ENCODE measurements at regions not wholly inside any gene's neighbourhood (a gene's known extent, or its start where the extent isn't known, plus 50 kb on each side); places are given as distances from the start of the nearest gene placed in this dataset.

DNA sequence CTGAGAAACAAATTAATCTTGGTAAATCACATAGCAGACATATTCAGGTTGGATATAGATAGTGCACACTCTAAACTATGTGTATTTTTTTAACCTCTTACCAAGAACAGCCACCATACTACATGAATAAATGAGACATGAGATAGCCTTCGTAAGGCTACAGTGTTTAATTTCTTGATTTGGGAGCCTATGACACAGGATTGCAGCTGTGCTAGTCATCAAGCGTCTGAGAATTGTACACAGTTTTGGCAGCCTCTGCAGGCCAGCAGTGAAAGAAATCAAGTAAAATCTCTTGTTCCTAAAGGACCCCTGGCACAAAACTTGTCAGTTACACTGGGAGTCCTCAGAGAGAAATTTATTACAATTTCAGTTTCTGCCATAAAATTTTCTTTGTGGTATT, 236.1 kb downstream of the C12orf50 start:
- DNase-seq (ENCODE audit: low read depth in 2 of 2) = no peak

DNA sequence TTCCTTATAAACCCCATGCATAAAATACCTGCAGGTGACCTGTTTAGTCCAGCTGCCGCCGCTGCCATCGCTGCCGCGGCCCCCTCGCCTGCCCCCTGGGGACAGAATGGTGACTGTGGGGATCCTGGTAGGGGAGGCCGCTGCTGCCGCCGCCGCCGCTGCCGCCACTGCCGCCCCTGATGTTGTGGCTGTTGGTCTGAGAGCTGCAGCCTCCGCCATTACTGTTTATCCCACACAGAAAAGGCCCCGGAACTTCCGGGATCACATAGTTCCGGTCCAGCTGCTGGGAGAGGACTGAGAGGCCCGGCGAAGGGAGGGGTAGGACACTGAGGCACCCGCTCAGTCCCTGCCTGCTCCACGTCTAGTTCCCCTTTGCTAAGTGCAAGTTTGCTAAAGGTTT, 244.9 kb downstream of the C12orf50 start:
- no peak for DNase-seq (ENCODE audit: low read depth in 2 of 2)

DNA sequence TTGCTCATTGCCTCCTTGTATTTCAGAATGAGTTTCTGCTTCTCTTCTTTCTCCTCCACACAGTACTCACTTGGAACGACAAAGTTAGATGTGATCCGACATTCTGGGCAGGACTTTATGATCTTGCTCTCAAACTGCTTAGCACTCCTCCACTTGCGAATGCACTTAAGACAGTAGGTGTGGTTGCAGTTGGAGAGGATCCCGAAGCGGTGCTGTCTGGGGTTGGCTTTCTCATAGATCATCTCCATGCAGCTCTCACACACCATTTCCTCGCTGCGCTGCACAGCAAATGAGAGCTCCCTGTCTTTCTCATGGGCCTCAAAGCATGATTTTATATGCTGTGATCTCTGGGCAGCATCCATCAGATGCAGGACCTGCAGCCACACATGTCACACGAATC, 245.7 kb downstream of the C12orf50 start:
- no peak for DNase-seq (ENCODE audit: low read depth in 2 of 2)

DNA sequence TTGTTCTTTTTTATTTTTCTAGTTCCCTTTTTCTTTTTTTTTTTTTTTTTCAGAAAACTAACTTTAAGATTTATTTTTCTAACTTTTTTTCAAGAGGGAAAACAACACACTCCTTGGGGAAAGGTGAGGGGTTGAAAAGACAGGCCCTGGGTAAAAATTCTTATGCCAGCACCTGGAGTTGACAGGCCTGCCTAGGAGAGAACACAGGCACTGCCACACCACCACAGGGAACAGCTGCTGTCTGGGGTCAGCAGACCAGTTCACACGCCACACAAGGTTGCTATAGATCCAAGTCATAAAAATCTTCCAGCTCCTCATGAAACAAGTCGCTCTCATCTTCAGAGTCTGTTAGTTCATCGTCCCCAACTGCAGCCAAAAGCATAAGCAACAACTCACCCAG, 246.4 kb downstream of the C12orf50 start:
- DNase-seq (ENCODE audit: low read depth in 2 of 2) = no peak

DNA sequence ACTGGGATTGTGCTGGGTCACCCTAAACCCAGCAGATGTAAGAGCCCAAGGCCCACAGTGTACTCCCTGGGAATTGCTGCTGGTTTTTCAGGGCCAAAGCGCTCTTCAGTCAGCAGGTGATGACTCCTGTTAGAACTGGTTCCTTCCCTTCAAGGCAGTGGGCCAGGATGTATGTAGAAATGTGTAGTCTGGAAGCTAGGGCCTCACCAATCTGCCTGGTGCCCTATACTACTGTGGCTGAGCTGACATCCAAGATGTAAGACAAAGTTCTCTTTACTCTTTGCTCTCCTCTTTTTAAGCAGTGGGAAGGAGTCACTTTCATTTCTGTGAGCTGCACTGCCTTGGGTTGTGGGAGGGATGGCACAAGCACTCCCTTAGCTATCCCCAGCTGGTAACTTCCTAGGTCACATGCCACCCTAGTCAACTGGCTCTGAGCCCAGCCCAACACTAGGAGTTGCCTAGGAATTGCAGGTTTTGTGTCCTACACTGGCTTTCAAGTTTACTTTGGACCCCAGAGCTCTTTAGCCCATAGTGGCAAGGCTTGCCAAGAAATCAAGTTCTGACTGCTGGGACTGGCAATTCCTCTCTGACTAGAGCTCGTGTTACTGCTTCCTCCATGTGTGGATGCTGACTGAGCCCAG, 249.2 kb downstream of the C12orf50 start:
- no peak for DNase-seq (ENCODE audit: low read depth in 2 of 2)

- no peak for DNase-seq (ENCODE audit: low read depth in 2 of 2)
These were observed 250.2 kb downstream of the C12orf50 start for GRCh38 chr12:87779016-87779415.

- DNase-seq (ENCODE audit: low read depth in 2 of 2) = no peak
These were observed 251.1 kb downstream of the C12orf50 start for GRCh38 chr12:87778065-87778464.

DNA sequence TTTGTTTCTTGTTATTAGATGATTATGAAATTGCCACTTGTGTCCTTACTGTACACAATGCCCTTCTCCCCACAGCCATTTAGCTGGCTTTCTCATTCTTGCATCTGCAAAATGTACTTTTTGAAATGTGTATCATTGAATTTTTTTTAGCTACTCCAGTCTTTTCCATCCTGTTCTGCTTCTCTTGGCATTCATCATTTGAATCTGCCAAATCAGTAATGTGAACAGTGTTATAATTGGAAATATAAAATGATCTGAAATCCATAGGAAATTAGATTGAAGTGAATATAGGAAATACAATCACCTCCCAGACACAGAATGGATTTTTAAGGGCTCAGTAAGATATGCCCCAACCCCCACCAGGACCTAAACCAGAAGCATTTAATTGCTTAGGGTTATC, 253.4 kb downstream of the C12orf50 start:
- DNase-seq (ENCODE audit: low read depth in 2 of 2) = no peak

DNA sequence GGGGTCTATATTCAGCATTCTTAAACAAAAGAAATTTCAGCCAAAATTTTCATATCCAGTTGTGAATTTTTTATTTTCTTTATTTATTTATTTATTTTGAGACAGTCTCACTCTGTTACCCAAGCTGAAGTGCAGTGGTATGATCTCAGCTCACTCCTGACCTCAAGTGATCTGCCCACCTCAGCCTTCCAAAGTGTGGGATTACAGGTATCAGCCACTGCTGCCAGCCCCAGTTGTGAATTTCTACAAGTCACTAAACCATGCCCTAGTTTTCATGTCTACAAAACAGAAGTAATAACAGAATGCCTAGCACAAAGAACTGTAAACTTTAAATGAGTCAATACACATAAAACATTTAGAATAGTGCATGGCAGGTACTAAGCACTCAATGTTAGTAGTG, 254.2 kb downstream of the C12orf50 start:
- DNase-seq (ENCODE audit: low read depth in 2 of 2) = no peak

DNA sequence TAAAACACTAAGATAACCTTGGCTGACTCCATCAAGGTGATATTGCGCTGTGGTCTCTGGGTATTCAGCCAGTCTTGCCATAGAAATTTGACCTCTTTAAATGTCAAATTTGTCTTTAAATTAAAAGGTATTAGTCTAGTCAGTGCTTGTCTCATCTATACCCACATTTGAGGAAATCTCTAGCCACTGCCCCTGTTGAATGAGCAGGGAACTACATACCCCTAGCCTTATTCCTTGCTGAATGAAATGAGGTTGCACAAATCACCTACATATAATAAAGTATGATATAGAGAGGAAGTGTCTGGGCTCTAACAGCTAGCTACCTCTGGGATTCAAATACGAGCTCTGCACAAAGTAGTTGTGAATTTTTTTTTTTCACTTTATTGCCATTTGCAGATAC, 256.8 kb downstream of the C12orf50 start:
- no peak for DNase-seq (ENCODE audit: low read depth in 2 of 2)

DNA sequence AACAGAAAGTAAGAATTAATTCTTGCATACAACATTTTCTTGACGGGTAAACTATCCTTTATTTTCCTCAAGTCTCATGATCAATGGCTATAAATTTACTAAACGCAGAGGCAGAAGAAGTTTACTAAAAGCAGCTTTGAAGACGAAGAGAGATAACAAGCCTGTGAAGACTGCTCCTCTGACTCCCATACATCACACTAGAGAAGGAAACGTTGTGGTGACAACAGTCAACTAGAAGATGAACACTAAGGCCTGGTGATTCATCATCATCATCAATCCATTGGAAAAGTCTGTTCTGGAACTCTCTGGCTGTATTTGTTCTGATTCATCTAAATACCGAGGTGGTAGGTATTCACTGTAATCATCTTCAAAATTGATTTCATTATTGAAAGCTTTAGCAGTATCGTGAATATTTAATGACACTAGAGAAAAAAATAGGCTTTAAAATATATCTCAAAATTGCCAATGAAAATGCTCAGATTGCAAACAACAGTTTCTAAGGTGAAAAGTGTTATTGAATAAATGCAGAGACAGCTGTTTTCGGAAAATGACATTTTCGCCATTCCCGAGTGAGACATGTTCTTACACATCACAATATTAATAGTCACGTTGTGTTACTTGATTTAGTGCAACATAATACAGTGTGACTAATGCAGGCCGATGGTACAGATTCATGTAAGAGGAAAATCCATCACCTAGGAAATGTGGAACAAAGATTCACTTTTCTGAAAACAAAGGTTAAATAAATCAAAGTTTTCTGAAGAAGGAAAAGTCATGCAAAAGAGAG, 260.5 kb downstream of the C12orf50 start:
- DNase-seq (ENCODE audit: low read depth in 2 of 2) = no peak

DNA sequence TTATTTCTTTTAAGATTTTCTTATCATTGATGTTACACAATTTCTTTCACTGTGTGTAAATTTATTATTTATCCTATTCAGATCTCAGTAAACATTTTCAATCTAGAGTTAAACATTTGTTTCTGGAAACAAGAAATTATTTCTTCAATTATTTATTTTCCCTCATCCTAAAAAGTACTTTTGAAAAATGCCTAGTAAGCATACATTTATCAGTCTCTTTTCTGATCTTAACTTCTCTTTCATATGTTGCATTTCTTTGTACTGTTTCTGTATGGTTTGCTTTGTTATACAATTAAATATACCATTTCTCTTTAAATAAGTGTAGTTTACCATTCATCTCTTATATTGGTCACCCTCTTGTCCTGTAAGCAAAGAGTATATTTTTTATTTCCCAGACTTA, 263.2 kb downstream of the C12orf50 start:
- no peak for DNase-seq (ENCODE audit: low read depth in 2 of 2)

DNA sequence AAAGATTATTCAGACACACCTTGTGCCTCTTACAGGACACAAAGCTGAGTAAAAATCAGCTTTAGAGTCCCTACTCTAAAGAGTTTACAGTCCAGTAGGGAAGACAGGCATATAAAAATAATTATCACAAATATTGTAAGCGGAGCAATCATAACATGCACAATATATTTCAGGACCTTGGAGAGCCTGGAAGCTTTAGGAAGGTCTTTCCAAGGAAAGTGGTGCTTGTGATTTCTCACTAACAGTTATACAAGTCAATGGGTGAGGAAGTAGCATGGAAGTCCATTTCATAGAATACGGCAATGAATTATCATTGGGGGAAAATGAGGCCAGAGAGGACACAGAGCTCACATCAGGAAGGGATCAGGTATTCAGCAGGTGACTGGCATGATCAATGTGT, 268.3 kb downstream of the C12orf50 start:
- DNase-seq (ENCODE audit: low read depth in 2 of 2) = no peak

GRCh38 chr12:87758271-87758670, 270.9 kb downstream of the C12orf50 start:
- no peak for DNase-seq (ENCODE audit: low read depth in 2 of 2)

DNA sequence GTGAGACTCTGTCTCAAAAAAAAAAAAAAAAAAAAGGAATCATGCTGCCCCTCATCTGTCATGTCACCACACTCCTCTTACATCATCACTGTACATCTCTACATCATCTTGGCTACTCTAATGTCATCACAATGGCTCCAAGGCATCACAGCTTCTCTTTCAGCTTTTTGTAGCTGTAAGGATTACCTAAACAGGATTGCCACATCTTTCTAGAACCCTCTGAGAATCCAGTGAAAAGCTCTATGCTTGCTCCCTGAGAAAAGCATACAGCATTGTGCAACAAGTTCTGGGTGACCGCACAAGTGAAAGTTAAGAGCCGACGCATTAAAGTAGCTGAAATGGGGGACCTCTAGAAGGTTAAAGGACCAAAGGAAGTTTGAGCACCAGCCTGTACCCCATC, 272.5 kb downstream of the C12orf50 start:
- DNase-seq (ENCODE audit: low read depth in 2 of 2) = no peak

DNA sequence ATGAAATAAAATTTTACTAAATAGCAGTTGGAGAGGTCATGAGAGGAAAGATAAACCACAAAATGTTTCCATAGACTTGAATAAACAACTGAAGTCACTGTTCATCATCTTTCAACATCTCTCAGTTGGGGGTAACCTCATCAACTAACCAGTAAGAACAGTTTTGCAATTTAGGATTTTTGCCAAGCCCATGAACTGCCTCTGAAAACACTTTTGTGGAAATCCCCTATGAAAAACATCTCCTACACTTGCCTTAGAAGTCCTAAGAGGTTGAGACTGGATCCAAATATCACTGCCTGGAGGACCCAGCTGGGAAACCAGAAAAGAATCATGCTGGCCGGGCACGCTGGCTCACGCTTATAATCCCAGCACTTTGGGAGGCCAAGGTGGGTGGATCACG, 273.1 kb downstream of the C12orf50 start:
- peak in 1 of 2 donors; percentile 2 for DNase-seq (ENCODE audit: low read depth in 2 of 2)

DNA sequence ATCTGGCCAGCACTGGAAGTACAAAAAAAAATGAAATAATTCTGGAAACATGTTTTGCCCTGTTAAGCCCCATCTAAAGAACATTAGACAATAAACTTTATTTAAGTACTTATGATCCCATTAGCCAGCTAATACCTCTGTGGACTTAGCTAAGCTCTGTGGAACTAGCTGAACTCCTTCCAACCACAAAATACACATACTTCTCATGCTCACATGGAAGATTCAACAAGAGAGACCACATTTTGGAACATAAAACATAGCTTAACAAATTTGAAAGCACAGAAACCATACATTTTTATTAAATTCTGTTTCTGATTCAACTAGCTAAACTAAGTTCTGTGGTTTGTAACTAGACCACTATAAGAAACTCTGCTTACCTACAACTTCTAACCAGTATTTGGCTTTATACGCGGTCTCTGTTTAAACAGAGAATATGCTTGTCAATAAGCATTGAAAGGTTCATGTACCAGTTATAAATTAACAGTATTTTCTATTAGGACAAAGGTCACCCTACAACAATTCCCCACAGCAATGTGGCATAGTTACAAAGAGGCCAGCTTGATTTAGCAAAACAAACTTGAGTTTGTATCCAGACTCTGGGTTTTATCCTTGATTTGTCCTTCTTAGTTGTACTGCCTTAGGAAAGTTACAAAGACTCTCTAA, 300.1 kb downstream of the C12orf50 start:
- no peak for DNase-seq (ENCODE audit: low read depth in 2 of 2)

- no peak for DNase-seq (ENCODE audit: low read depth in 2 of 2)
These were observed 308.2 kb downstream of the C12orf50 start for GRCh38 chr12:87720967-87721366.

DNA sequence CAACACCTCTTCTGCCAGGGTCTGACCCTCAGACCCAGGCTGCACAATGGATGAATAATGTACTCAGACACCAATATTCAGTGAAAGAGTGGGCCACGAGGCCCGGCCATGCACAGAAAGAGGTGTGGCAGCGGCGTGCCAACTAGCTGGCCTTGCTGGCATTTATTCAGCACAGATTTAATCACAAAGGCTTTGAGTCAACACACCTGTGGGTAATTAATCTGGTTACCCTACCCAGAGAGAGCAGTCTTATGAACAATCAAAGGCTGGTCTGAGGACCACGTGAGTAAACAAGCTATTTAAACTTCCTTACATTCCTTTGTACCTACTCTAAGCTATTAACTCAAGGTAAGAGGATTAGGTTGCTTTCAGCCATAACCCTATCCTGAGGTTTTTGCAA, 324.8 kb downstream of the C12orf50 start:
- DNase-seq (ENCODE audit: low read depth in 2 of 2) = no peak

GRCh38 chr12:87690236-87690810, 338.9 kb downstream of the C12orf50 start:
- no peak for DNase-seq (ENCODE audit: low read depth in 2 of 2)

DNA sequence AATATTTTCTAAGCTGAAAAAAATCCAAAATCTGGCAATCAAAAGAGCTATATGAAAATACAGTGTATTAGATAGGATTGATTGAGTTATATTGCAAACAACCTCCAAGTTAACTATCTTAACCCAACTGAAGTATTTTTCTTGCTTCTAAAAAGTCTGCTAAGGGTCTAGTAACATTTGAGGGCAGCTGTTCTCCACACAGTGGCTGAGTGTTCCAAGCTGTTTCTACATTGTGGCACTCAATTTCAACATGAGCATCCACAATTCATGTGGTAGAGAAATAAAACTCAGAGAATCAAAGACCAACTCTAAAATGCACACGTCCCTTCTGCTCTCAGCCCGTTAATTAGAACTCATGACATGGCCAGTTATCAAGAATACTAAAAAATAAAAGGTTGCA, 340.0 kb downstream of the C12orf50 start:
- DNase-seq (ENCODE audit: low read depth in 2 of 2) = no peak

DNA sequence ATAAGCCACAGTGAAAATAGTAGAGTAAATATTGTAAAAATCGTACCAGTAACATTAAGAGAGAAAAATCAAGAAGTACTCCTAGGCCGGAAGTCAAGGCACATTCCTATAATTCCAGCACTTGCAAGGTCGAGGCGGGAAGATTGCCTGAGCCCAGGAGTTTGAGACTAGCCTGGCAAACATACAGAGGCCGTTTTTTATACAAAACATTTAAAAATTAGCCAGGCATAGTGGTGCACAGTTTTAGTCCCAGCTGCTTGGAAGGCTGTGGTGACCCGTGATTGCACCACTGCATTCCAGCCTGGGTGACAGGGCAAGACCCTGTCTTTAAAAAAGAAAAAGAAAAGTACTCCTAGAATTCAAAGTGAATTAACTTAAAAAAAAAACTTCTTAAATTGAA, 341.8 kb downstream of the C12orf50 start:
- peak in 1 of 2 donors; percentile 33 for DNase-seq (ENCODE audit: low read depth in 2 of 2)

DNA sequence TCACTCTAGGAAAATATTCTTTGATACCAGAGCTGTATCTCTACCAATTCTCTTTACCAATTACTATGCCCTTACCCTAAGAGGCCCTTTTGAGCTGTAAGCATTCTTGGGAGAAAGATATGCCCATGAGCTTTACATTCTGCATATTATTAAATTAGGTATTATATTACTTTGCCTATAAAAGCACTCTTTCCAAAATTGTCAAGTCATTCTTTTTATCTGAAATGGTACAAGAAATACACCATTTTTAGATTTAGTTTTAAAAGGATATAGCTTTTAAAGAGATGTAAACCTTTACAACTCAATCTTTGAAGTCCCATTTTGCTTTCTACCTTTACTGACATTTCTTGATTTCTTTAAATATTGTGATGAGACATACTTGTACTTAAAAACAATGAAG, 343.5 kb downstream of the C12orf50 start:
- DNase-seq (ENCODE audit: low read depth in 2 of 2) = no peak
